ENCODE measurements at regions not wholly inside any gene's neighbourhood (a gene's known extent, or its start where the extent isn't known, plus 50 kb on each side); places are given as distances from the start of the nearest gene placed in this dataset.

GRCh38 chr1:219806020-219806419 lies 122.3 kb downstream of the SLC30A10 start (continued):
- TF ChIP-seq, protein P1, sequence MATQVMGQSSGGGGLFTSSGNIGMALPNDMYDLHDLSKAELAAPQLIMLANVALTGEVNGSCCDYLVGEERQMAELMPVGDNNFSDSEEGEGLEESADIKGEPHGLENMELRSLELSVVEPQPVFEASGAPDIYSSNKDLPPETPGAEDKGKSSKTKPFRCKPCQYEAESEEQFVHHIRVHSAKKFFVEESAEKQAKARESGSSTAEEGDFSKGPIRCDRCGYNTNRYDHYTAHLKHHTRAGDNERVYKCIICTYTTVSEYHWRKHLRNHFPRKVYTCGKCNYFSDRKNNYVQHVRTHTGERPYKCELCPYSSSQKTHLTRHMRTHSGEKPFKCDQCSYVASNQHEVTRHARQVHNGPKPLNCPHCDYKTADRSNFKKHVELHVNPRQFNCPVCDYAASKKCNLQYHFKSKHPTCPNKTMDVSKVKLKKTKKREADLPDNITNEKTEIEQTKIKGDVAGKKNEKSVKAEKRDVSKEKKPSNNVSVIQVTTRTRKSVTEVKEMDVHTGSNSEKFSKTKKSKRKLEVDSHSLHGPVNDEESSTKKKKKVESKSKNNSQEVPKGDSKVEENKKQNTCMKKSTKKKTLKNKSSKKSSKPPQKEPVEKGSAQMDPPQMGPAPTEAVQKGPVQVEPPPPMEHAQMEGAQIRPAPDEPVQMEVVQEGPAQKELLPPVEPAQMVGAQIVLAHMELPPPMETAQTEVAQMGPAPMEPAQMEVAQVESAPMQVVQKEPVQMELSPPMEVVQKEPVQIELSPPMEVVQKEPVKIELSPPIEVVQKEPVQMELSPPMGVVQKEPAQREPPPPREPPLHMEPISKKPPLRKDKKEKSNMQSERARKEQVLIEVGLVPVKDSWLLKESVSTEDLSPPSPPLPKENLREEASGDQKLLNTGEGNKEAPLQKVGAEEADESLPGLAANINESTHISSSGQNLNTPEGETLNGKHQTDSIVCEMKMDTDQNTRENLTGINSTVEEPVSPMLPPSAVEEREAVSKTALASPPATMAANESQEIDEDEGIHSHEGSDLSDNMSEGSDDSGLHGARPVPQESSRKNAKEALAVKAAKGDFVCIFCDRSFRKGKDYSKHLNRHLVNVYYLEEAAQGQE (IDR thresholded peaks at IDR 0.05; ENCODE audit: low read depth): no peak
- TF ChIP-seq POLR2A (IDR thresholded peaks at IDR 0.05; ENCODE audit: borderline replicate concordance, extremely low read depth, insufficient read depth, insufficient read length): no peak

GRCh38 chr1:219805191-219805590 lies 123.2 kb downstream of the SLC30A10 start:
- ChIA-PET CTCF (interaction anchor here (1.0 kb wide), 1 partner anchor 1546 kb away, joined by 3 read pairs; no protein-coding TSS in a partner anchor), POLR2A (no interaction called here), RAD21 (ENCODE audit: low non-redundant PET in 1 of 2, low total read pairs in 2 of 2, uncharacterized antibody in 2 of 2, unreplicated experiment in 2 of 2) (no interaction called here)
- Histone ChIP-seq H3K4me1 (ENCODE audit: control insufficient read depth in 1 of 2, insufficient read depth in 2 of 2, low read length in 2 of 2) (no peaks in the 10 kb centered on the region), H3K9me3 (ENCODE audit: control insufficient read depth in 1 of 2, insufficient read depth in 1 of 2, low read depth in 1 of 2, low read length in 2 of 2) (no peaks in the 10 kb centered on the region), H3K79me2 (ENCODE audit: insufficient read depth, low read length) (no peaks in the 10 kb centered on the region), H2AFZ (ENCODE audit: low read depth, low read length, poor library complexity, severe bottlenecking) (no peak overlapping the region), H3K9me2 (ENCODE audit: insufficient read depth) (no peaks in the 10 kb centered on the region), H3K36me3 (ENCODE audit: control insufficient read depth in 1 of 2, insufficient read depth in 2 of 2, low read length in 2 of 2) (no peaks in the 10 kb centered on the region), H3K27ac (ENCODE audit: low read depth, low read length) (no peak overlapping the region), H3K9ac (ENCODE audit: low read length) (no peak overlapping the region), H4K20me1 (ENCODE audit: insufficient read depth) (no peaks in the 10 kb centered on the region), H3K4me3 (replicated peaks in 1 of 2; ENCODE audit: low read depth in 1 of 2, low read length in 2 of 2) (no peak overlapping the region), H3K4me2 (ENCODE audit: low read length) (no peak overlapping the region), H3K27me3 (ENCODE audit: insufficient read depth, low read length) (0 out of 2 replicates have a peak, but pooled peaks cover 8% of the 10 kb centered on the region)
- TF ChIP-seq EZH2 (IDR thresholded peaks at IDR 0.05) (no peak), FOSL1 (IDR thresholded peaks at IDR 0.05; ENCODE audit: low read depth) (no peak), ATF3 (IDR thresholded peaks at IDR 0.05) (no peak), SIN3A (IDR thresholded peaks at IDR 0.05; ENCODE audit: low read depth) (no peak), TCF7L2 (IDR thresholded peaks at IDR 0.05; ENCODE audit: borderline replicate concordance, extremely low read depth, insufficient read depth, insufficient read length) (no peak), JUND (IDR thresholded peaks at IDR 0.05) (no peak), ELF1 (IDR thresholded peaks at IDR 0.05; ENCODE audit: borderline replicate concordance, low read depth) (no peak), SP1 (IDR thresholded peaks at IDR 0.05; ENCODE audit: low read depth) (no peak), CEBPB (IDR thresholded peaks at IDR 0.05; ENCODE audit: low read depth) (no peak), CTCF (IDR thresholded peaks at IDR 0.05 in 2 of 3, conservative IDR thresholded peaks at IDR 0.05 in 1 of 3; ENCODE audit: borderline replicate concordance in 1 of 3, insufficient read depth in 1 of 3, low read depth in 2 of 3, low read length in 2 of 3) (peak; percentile 11 to 44 (median 41); a peak in 3 of 6 replicates), RAD21 (IDR thresholded peaks at IDR 0.05; ENCODE audit: low read depth) (peak; percentile 70), CBX3 (IDR thresholded peaks at IDR 0.05; ENCODE audit: low read depth) (no peak), EZH2phosphoT487 (IDR thresholded peaks at IDR 0.05; ENCODE audit: borderline replicate concordance) (no peak), POLR2A (IDR thresholded peaks at IDR 0.05; ENCODE audit: borderline replicate concordance, extremely low read depth, insufficient read depth, insufficient read length) (no peak), MAX (IDR thresholded peaks at IDR 0.05) (0 out of 2 replicates have a peak, but pooled peaks have one; percentile 21), ZFX (IDR thresholded peaks at IDR 0.05) (no peak)
- TF ChIP-seq, protein P1 (IDR thresholded peaks at IDR 0.05; ENCODE audit: low read depth): no peak
- DNase-seq (ENCODE audit: low read depth, low spot score) (no peak), ATAC-seq (peak; percentile 59)
- no TSS peak for BruUV-seq (replicated peaks)
- intact Hi-C loops (cut with micrococcal nuclease): no loop called here

Data from HCT116 (cell line).